HG02973 (cell line): ENCODE measurements at regions not wholly inside any gene's neighbourhood (a gene's known extent, or its start where the extent isn't known, plus 50 kb on each side); places are given as distances from the start of the nearest gene placed in this dataset.
"Not testable (repeated sequence)": the region's sequence is repeated elsewhere in the genome, so short reads cannot be mapped to it uniquely, and the experiment has no call there.

Experiments used
- ATAC-seq: cut with Tn5 transposase; IDR thresholded peaks from one replicate; pipeline ENCODE4 v1.9.1; 2021; ENCODE audit warnings: moderate library complexity; ENCODE audit not compliant: unreplicated experiment

- ATAC-seq = no peak
Measured at GRCh38 chr1:95582191-95582590, 348.2 kb downstream of the RWDD3 start.

GRCh38 chr1:95582746-95583145, 348.7 kb downstream of the RWDD3 start:
- ATAC-seq = no peak

- ATAC-seq = no peak
Measured at GRCh38 chr1:95583661-95584210, 349.7 kb downstream of the RWDD3 start.

- ATAC-seq = no peak
Measured at GRCh38 chr1:95584315-95584714, 350.3 kb downstream of the RWDD3 start.

- ATAC-seq = no peak
Measured at GRCh38 chr1:95604771-95605170, 370.8 kb downstream of the RWDD3 start.

GRCh38 chr1:95614197-95614596, 380.2 kb downstream of the RWDD3 start:
- no peak for ATAC-seq

GRCh38 chr1:95615421-95615820, 381.4 kb downstream of the RWDD3 start:
- no peak for ATAC-seq

GRCh38 chr1:95620076-95620475, 386.1 kb downstream of the RWDD3 start:
- no peak for ATAC-seq

- no peak for ATAC-seq
Measured at GRCh38 chr1:95622609-95623008, 388.6 kb downstream of the RWDD3 start.

GRCh38 chr1:95625224-95625623, 391.2 kb downstream of the RWDD3 start:
- ATAC-seq = no peak

GRCh38 chr1:95627244-95627643, 393.2 kb downstream of the RWDD3 start:
- ATAC-seq = no peak

- no peak for ATAC-seq
Measured at GRCh38 chr1:95631695-95632094, 397.7 kb downstream of the RWDD3 start.

GRCh38 chr1:95635811-95636210, 401.8 kb downstream of the RWDD3 start:
- ATAC-seq = no peak

GRCh38 chr1:95636897-95637296, 402.9 kb downstream of the RWDD3 start:
- ATAC-seq = no peak

- ATAC-seq = no peak
Measured at GRCh38 chr1:95640746-95641145, 406.7 kb downstream of the RWDD3 start.

- no peak for ATAC-seq
Measured at GRCh38 chr1:95641386-95641785, 407.4 kb downstream of the RWDD3 start.

GRCh38 chr1:95642035-95642434, 408.0 kb downstream of the RWDD3 start:
- no peak for ATAC-seq

GRCh38 chr1:95643071-95643470, 409.1 kb downstream of the RWDD3 start:
- no peak for ATAC-seq

GRCh38 chr1:95645126-95645525, 411.1 kb downstream of the RWDD3 start:
- not testable (repeated sequence) for ATAC-seq

GRCh38 chr1:95650631-95651030, 416.6 kb downstream of the RWDD3 start:
- ATAC-seq = no peak

GRCh38 chr1:95652423-95652965, 418.5 kb downstream of the RWDD3 start:
- no peak for ATAC-seq

GRCh38 chr1:95653618-95654017, 419.6 kb downstream of the RWDD3 start:
- no peak for ATAC-seq

- ATAC-seq = no peak
Measured at GRCh38 chr1:95655321-95656020, 421.5 kb downstream of the RWDD3 start.
